Psoas muscle (tissue), 7 donors: ENCODE measurements at regions not wholly inside any gene's neighbourhood (a gene's known extent, or its start where the extent isn't known, plus 50 kb on each side); places are given as distances from the start of the nearest gene placed in this dataset.

Source experiments
- ATAC-seq, 4 donors: fragments of 200-7000 bp; cut with Tn5 transposase; one replicate each; pipeline ENCODE4 v1.9.1; 2020; ENCODE audit warnings: moderate library complexity in 3 of 4, mild to moderate bottlenecking in 2 of 4
- DNase-seq, 2 donors: peaks; one replicate each; pipeline ENCODE4 v3.0.0-alpha.2; 2020
- H3K27ac ChIP-seq: fragments of 200-600 bp; one replicate; pipeline ENCODE4 v1.8.0; 2022
- H3K27me3 ChIP-seq, 3 donors: fragments of 200-600 bp in 1 of 3; one replicate each; pipeline versions ENCODE4 v1.6.1 to v1.8.0; 2013 to 2022; ENCODE audit warnings: low read length in 2 of 3, mild to moderate bottlenecking in 2 of 3, moderate library complexity in 1 of 3; ENCODE audit not compliant: insufficient read depth in 3 of 3
- H3K36me3 ChIP-seq, 2 donors: fragments of 200-600 bp in 1 of 2; one replicate each; pipeline versions ENCODE4 v1.6.1 to v1.8.0; 2013 to 2022; ENCODE audit warnings: low read depth in 1 of 2, mild to moderate bottlenecking in 1 of 2, moderate library complexity in 1 of 2; ENCODE audit not compliant: insufficient read depth in 1 of 2
- H3K4me1 ChIP-seq: fragments of 200-600 bp; one replicate; pipeline ENCODE4 v1.8.0; 2022
- H3K4me3 ChIP-seq: fragments of 200-600 bp; one replicate; pipeline ENCODE4 v1.8.0; 2022; ENCODE audit warnings: mild to moderate bottlenecking
- H3K9me3 ChIP-seq: fragments of 200-600 bp; one replicate; pipeline ENCODE4 v1.8.0; 2022
- WGBS, 3 donors: extraction: QIAGEN DNeasy Blood & Tissue Kit; methylation state at CpG; one replicate each; pipeline versions ENCODE4 v1.1.6 to v1.1.7; 2013; 5-methylcytosine and 5-hydroxymethylcytosine counted together
- intact Hi-C, 2 donors: fragments of 100-400 bp; cut with DNase I; formaldehyde crosslinking; loops; one replicate each; pipeline versions ENCODE4 v1.11.0 to v1.14.2; 2022
- TF ChIP-seq, protein P1 (sequence below): fragments of 200-600 bp; IDR thresholded peaks from one replicate; pipeline ENCODE4 v1.8.0; 2022; ENCODE audit warnings: antibody characterized with exemption
- donor health status: healthy with polysubstance abuse.
- donor health status: DM: no; HTN: no; CAD: no; lungs with moderate emphysema.
- donor health status: Bipolar disorder and iron deficiency.
- donor health status: healthy.
- donor health status: DM: yes; HTN: yes; CAD: no.
- donor health status: DM: no; HTN: no; CAD: no.
- donor health status: DM: yes; HTN: yes; CAD: no.

DNA sequence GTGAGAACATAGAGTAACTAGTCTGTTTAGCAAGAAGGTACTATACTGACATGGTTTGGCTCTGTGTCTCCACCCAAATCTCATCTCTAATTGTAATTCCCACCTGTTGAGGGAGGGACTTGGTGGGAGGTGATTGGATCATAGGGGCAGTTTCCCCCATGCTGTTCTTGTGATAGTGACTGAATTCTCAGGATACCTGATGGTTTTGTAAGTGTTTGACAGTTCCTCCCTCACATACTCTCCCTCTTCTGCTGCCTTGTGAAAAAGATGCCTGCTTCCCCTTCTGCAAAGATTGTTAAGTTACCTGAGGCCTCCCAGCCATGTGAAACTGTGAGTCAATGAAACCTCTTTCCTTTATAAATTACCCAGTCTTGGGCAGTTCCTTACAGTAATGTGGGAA, 240.4 kb upstream of the ST8SIA4 start:
- TF ChIP-seq, protein P1, sequence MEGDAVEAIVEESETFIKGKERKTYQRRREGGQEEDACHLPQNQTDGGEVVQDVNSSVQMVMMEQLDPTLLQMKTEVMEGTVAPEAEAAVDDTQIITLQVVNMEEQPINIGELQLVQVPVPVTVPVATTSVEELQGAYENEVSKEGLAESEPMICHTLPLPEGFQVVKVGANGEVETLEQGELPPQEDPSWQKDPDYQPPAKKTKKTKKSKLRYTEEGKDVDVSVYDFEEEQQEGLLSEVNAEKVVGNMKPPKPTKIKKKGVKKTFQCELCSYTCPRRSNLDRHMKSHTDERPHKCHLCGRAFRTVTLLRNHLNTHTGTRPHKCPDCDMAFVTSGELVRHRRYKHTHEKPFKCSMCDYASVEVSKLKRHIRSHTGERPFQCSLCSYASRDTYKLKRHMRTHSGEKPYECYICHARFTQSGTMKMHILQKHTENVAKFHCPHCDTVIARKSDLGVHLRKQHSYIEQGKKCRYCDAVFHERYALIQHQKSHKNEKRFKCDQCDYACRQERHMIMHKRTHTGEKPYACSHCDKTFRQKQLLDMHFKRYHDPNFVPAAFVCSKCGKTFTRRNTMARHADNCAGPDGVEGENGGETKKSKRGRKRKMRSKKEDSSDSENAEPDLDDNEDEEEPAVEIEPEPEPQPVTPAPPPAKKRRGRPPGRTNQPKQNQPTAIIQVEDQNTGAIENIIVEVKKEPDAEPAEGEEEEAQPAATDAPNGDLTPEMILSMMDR: no peak
- Histone ChIP-seq H3K36me3 (no peaks in the 10 kb centered on the region), H3K4me1 (no peaks in the 10 kb centered on the region), H3K27ac (no peak overlapping the region), H3K9me3 (no peaks in the 10 kb centered on the region), H3K4me3 (no peak overlapping the region), H3K27me3 (no peaks in the 10 kb centered on the region)
- ATAC-seq (no peak), DNase-seq (no peak)
- intact Hi-C loops: no loop called here

DNA sequence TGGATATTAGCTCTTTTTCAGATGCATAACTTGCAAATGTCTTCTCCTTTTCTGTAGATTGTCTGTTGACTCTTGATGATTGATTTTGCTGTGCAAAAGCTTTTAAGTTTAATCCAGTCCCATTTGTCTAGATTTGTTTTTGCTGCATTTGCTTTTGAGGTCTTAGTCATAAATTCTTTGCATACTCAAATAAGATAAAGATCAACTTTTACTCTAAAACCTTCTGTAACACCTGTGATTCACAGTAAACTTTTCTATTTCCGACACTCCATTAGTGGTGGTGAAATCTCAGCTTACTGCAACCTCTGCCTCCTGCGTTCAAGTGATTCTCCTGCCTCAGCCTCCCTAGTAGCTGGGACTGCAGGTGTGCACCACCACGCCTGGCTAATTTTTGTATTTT, 239.0 kb upstream of the ST8SIA4 start:
- Histone ChIP-seq H3K36me3 (no peaks in the 10 kb centered on the region), H3K9me3 (no peaks in the 10 kb centered on the region), H3K27ac (no peak overlapping the region), H3K4me3 (no peak overlapping the region), H3K27me3 (no peaks in the 10 kb centered on the region), H3K4me1 (no peaks in the 10 kb centered on the region)
- WGBS, 3 donors: 90 to 98% (median 92%) methylated on average over 3 of the region's 3 CpGs
- TF ChIP-seq, protein P1: no peak
- ATAC-seq (no peak), DNase-seq (no peak)
- intact Hi-C loops: no loop called here

DNA sequence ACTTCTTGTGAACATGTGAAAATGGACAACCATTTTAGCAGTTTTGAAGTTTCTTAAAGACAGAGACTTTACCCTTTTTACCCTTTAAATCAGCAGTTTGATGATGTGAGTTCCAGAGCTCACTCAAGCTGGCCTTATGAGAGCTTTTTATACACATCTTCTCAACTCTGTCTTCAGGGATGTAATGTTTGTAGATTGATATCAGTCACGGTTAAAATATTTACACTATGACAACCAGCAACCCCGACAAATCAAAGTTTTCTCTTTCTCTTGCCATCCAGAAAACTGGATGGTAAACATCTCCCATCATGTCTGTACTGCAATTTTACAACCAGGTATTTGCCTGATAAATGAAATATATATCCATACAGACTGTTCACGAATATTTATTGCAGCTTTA, 233.4 kb upstream of the ST8SIA4 start:
- DNase-seq: no peak
- Histone ChIP-seq H3K27me3 (no peaks in the 10 kb centered on the region), H3K4me3 (no peak overlapping the region), H3K27ac (no peak overlapping the region), H3K4me1 (no peaks in the 10 kb centered on the region), H3K9me3 (no peaks in the 10 kb centered on the region), H3K36me3 (no peaks in the 10 kb centered on the region)
- no peak for ATAC-seq
- TF ChIP-seq, protein P1: no peak
- 81 to 90% (median 86%) methylated on average over 3 of the region's 3 CpGs for WGBS, 3 donors
- intact Hi-C loops: no loop called here

DNA sequence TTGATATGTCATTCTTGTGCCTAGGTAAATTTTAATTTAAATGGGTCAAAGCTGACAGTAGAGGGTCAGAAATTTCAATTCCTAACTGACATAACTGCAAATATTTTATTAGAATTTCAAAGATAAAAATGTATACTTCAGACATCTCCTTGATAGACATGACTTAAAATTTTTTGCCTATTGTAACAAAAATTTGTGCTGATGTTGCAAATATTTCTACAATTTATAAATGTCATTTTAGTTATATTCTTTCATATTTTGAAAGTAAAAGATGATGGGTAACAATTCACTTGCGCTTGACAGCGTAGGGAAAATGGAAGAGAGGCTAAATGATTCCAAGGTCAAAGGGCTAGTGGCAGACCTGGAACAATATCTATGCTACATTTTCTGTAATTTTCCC, 220.3 kb upstream of the ST8SIA4 start:
- no peaks in the 10 kb centered on the region for H3K27me3 ChIP-seq
- ATAC-seq (no peak), DNase-seq (no peak)
- H3K36me3 ChIP-seq: no peaks in the 10 kb centered on the region
- TF ChIP-seq, protein P1: no peak
- no peaks in the 10 kb centered on the region for H3K4me1 ChIP-seq
- WGBS, 3 donors: 80 to 86% (median 84%) methylated on average over 2 of the region's 2 CpGs
- no peak overlapping the region for H3K4me3 ChIP-seq
- intact Hi-C loops: no loop called here
- H3K27ac ChIP-seq: no peak overlapping the region
- no peaks in the 10 kb centered on the region for H3K9me3 ChIP-seq

DNA sequence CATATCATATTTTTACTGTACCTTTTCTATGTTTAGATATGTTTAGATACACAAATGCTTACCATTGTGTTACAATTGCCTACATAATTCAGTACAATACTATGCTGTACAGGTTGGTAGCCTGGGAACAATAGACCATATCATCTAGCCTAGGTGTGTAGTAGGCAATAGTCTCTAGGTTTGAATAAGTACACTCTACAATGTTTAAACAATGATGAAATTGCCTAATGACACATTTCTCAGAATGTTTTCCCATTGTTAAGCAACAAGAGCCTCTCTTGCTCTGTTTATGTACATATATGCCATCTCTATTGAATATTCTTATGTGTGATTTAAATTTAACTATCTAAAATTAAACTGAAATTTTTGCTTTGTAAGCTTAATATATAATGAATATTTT, 209.6 kb upstream of the ST8SIA4 start:
- DNase-seq (no peak), ATAC-seq (no peak)
- intact Hi-C loops: no loop called here
- no peaks in the 10 kb centered on the region for H3K4me1 ChIP-seq
- no peak overlapping the region for H3K27ac ChIP-seq
- H3K36me3 ChIP-seq: no peaks in the 10 kb centered on the region
- no peak overlapping the region for H3K4me3 ChIP-seq
- no peaks in the 10 kb centered on the region for H3K27me3 ChIP-seq
- TF ChIP-seq, protein P1: no peak
- no peaks in the 10 kb centered on the region for H3K9me3 ChIP-seq
